Esophagus muscularis mucosa (tissue), 4 donors: ENCODE measurements at regions not wholly inside any gene's neighbourhood (a gene's known extent, or its start where the extent isn't known, plus 50 kb on each side); places are given as distances from the start of the nearest gene placed in this dataset.

Source experiments
- CTCF ChIP-seq, 3 experiments: fragments of 200-600 bp in 2 of 3; fragments of 450-650 bp in 1 of 3; sonication (generic) in 2 of 3; IDR thresholded peaks; one replicate each; pipeline ENCODE4 v1.5.1; 2017 to 2019; ENCODE audit warnings: antibody characterized with exemption in 3 of 3, mild to moderate bottlenecking in 2 of 3, moderate library complexity in 1 of 3
- EP300 ChIP-seq: sonication (generic); formaldehyde crosslinking; IDR thresholded peaks from one replicate; pipeline ENCODE4 v1.6.1; 2017; ENCODE audit warnings: antibody characterized with exemption
- POLR2A ChIP-seq: fragments of 450-650 bp; IDR thresholded peaks from one replicate; pipeline ENCODE4 v1.6.1; 2017; ENCODE audit warnings: antibody characterized with exemption, moderate library complexity, mild to moderate bottlenecking, low read depth
- POLR2AphosphoS5 ChIP-seq, 2 donors: sonication (generic); formaldehyde crosslinking; IDR thresholded peaks; one replicate each; pipeline ENCODE4 v1.6.1; 2017; ENCODE audit warnings: antibody characterized with exemption in 2 of 2

GRCh38 chr5:23411994-23412393, 95.4 kb upstream of the PRDM9 start:
- TF ChIP-seq POLR2A (no peak), CTCF (IDR thresholded peaks at IDR 0.05) (no peak), POLR2AphosphoS5 (IDR thresholded peaks at IDR 0.05) (no peak), EP300 (no peak)
